UCSD-AML1 (cell line): ENCODE measurements at regions not wholly inside any gene's neighbourhood (a gene's known extent, or its start where the extent isn't known, plus 50 kb on each side); places are given as distances from the start of the nearest gene placed in this dataset.
A peak's percentile ranks its signal among the peaks of the same experiment; 100 is the strongest.
"Not testable (repeated sequence)": the region's sequence is repeated elsewhere in the genome, so short reads cannot be mapped to it uniquely, and the experiment has no call there.

Source experiments
- DNase-seq: peaks from one replicate; lab custom pipeline; 2025; ENCODE audit not compliant: unreplicated experiment; lab: John Stamatoyannopoulos, UW

GRCh38 chr22:26804315-26804714 lies 146.9 kb downstream of the MIAT start:
- DNase-seq = no peak

- DNase-seq = no peak
Measured at GRCh38 chr22:26804911-26805539, 147.6 kb downstream of the MIAT start.

- DNase-seq = no peak
Measured at GRCh38 chr22:26806445-26807175, 149.2 kb downstream of the MIAT start.

- no peak for DNase-seq
Measured at GRCh38 chr22:26811647-26811992, 154.2 kb downstream of the MIAT start.

GRCh38 chr22:26812731-26813130 lies 155.3 kb downstream of the MIAT start:
- DNase-seq = no peak

GRCh38 chr22:26816726-26817125 lies 159.3 kb downstream of the MIAT start:
- no peak for DNase-seq

- DNase-seq = no peak
Measured at GRCh38 chr22:26817926-26818325, 160.5 kb downstream of the MIAT start.

- no peak for DNase-seq
Measured at GRCh38 chr22:26821854-26822253, 164.5 kb downstream of the MIAT start.

- no peak for DNase-seq
Measured at GRCh38 chr22:26822313-26822712, 164.9 kb downstream of the MIAT start.

GRCh38 chr22:26823966-26824365 lies 166.6 kb downstream of the MIAT start:
- no peak for DNase-seq

- no peak for DNase-seq
Measured at GRCh38 chr22:26825960-26826935, 168.9 kb downstream of the MIAT start.

- DNase-seq = no peak
Measured at GRCh38 chr22:26827611-26828010, 170.2 kb downstream of the MIAT start.

- DNase-seq = no peak
Measured at GRCh38 chr22:26828311-26828710, 170.9 kb downstream of the MIAT start.

- no peak for DNase-seq
Measured at GRCh38 chr22:26830837-26831236, 173.4 kb downstream of the MIAT start.

- no peak for DNase-seq
Measured at GRCh38 chr22:26835023-26835422, 177.6 kb downstream of the MIAT start.

- peak; percentile 34 for DNase-seq
Measured at GRCh38 chr22:26835929-26836528, 178.6 kb downstream of the MIAT start.

GRCh38 chr22:26837784-26838470 lies 180.5 kb downstream of the MIAT start:
- no peak for DNase-seq

- no peak for DNase-seq
Measured at GRCh38 chr22:26838471-26838825, 181.1 kb downstream of the MIAT start.

- DNase-seq = no peak
Measured at GRCh38 chr22:26839216-26839615, 181.8 kb downstream of the MIAT start.

- not testable (repeated sequence) for DNase-seq
Measured at GRCh38 chr22:26840770-26841169, 183.4 kb downstream of the MIAT start.

GRCh38 chr22:26842103-26842502 lies 184.7 kb downstream of the MIAT start:
- no peak for DNase-seq
